ENCODE measurements at regions not wholly inside any gene's neighbourhood (a gene's known extent, or its start where the extent isn't known, plus 50 kb on each side); places are given as distances from the start of the nearest gene placed in this dataset.

- Histone ChIP-seq H3K9ac (ENCODE audit: control insufficient read depth, extremely low read depth, insufficient read depth, low read length) (no peak overlapping the region), H3K79me2 (ENCODE audit: control insufficient read depth, insufficient read depth, low read length) (no peaks in the 10 kb centered on the region), H3K4me2 (ENCODE audit: control insufficient read depth, extremely low read depth, insufficient read depth, low read depth, low read length) (no peak overlapping the region), H3K9me3 (ENCODE audit: control insufficient read depth, low read depth, low read length) (no peaks in the 10 kb centered on the region), H4K20me1 (ENCODE audit: control insufficient read depth, extremely low read depth, insufficient read depth, low read length) (no peaks in the 10 kb centered on the region), H3K4me1 (ENCODE audit: control insufficient read depth, extremely low read depth, insufficient read depth, low read length) (no peaks in the 10 kb centered on the region), H2AFZ (ENCODE audit: control insufficient read depth, low read length) (no peak overlapping the region), H3K36me3 (ENCODE audit: control insufficient read depth in 2 of 2, extremely low read depth in 1 of 2, insufficient read depth in 2 of 2, low read length in 2 of 2) (no peaks in the 10 kb centered on the region), H3K27me3 (ENCODE audit: control insufficient read depth, extremely low read depth, insufficient read depth, low read length) (no peaks in the 10 kb centered on the region), H3K9me1 (ENCODE audit: control insufficient read depth, extremely low read depth, insufficient read depth, low read length) (no peaks in the 10 kb centered on the region), H3K27ac (ENCODE audit: control insufficient read depth, insufficient read depth, low read length) (no peak overlapping the region), H3K4me3 (ENCODE audit: control insufficient read depth in 2 of 3, extremely low read depth in 1 of 3, insufficient read depth in 2 of 3, low read depth in 1 of 3, low read length in 3 of 3) (no peak overlapping the region)
- dilution Hi-C loops (cut with MboI; ENCODE audit: extremely low pct_ligation_motif_present, low sequenced_read_pairs): no loop called here
- FAIRE-seq: no peak
- no peak for TF ChIP-seq EZH2 (IDR thresholded peaks at IDR 0.05; ENCODE audit: low read length)
- TF ChIP-seq CTCF (optimal IDR thresholded peaks at IDR 0.05 in 1 of 3, IDR thresholded peaks at IDR 0.05 in 1 of 3, conservative IDR thresholded peaks at IDR 0.05 in 1 of 3; ENCODE audit: extremely low read depth in 1 of 3, insufficient read depth in 2 of 3, low read length in 3 of 3): no peak
- DNase-seq (ENCODE audit: low read depth, low spot score): no peak
Measured at GRCh38 chr9:28379082-28379481, 805.8 kb upstream of the C9orf72 start.

GRCh38 chr9:28389411-28389810 lies 816.1 kb upstream of the C9orf72 start:
- FAIRE-seq: no peak
- TF ChIP-seq CTCF (optimal IDR thresholded peaks at IDR 0.05 in 1 of 3, IDR thresholded peaks at IDR 0.05 in 1 of 3, conservative IDR thresholded peaks at IDR 0.05 in 1 of 3; ENCODE audit: extremely low read depth in 1 of 3, insufficient read depth in 2 of 3, low read length in 3 of 3): no peak
- no peak for TF ChIP-seq EZH2 (IDR thresholded peaks at IDR 0.05; ENCODE audit: low read length)
- H3K79me2 ChIP-seq (ENCODE audit: control insufficient read depth, insufficient read depth, low read length): no peaks in the 10 kb centered on the region
- H4K20me1 ChIP-seq (ENCODE audit: control insufficient read depth, extremely low read depth, insufficient read depth, low read length): no peaks in the 10 kb centered on the region
- no peak overlapping the region for H3K4me3 ChIP-seq (ENCODE audit: control insufficient read depth in 2 of 3, extremely low read depth in 1 of 3, insufficient read depth in 2 of 3, low read depth in 1 of 3, low read length in 3 of 3)
- no peaks in the 10 kb centered on the region for H3K9me3 ChIP-seq (ENCODE audit: control insufficient read depth, low read depth, low read length)
- no peak for DNase-seq (ENCODE audit: low read depth, low spot score)
- no peaks in the 10 kb centered on the region for H3K9me1 ChIP-seq (ENCODE audit: control insufficient read depth, extremely low read depth, insufficient read depth, low read length)
- no peak overlapping the region for H2AFZ ChIP-seq (ENCODE audit: control insufficient read depth, low read length)
- dilution Hi-C loops (cut with MboI; ENCODE audit: extremely low pct_ligation_motif_present, low sequenced_read_pairs): no loop called here
- no peak overlapping the region for H3K4me2 ChIP-seq (ENCODE audit: control insufficient read depth, extremely low read depth, insufficient read depth, low read depth, low read length)
- no peaks in the 10 kb centered on the region for H3K27me3 ChIP-seq (ENCODE audit: control insufficient read depth, extremely low read depth, insufficient read depth, low read length)
- no peaks in the 10 kb centered on the region for H3K36me3 ChIP-seq (ENCODE audit: control insufficient read depth in 2 of 2, extremely low read depth in 1 of 2, insufficient read depth in 2 of 2, low read length in 2 of 2)
- no peaks in the 10 kb centered on the region for H3K4me1 ChIP-seq (ENCODE audit: control insufficient read depth, extremely low read depth, insufficient read depth, low read length)
- H3K27ac ChIP-seq (ENCODE audit: control insufficient read depth, insufficient read depth, low read length): no peak overlapping the region
- H3K9ac ChIP-seq (ENCODE audit: control insufficient read depth, extremely low read depth, insufficient read depth, low read length): no peak overlapping the region

Measured in keratinocyte (primary cell).